ENCODE measurements at regions not wholly inside any gene's neighbourhood (a gene's known extent, or its start where the extent isn't known, plus 50 kb on each side); places are given as distances from the start of the nearest gene placed in this dataset.

DNA sequence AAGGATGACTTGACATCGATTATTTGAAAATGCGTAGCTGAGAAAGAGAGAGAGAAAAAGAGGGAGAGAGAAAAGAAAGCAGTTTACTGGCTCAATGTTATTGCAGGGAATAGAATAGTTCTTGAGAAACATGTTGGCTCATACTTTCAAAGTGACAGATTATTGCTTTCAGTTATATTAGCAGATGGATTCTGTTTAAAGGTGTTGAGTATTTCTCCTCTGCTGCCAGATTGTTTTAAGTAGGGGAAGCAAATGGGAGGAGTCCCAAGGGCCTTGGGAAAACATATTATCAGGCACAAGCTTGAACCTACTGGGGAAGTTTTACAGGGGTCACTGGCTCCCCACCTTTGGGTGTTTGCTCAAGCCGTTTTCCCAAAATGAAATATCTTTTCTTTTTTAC lies 203.8 kb upstream of the SRRM4 start:
- ChIA-PET POLR2A (no interaction called here), CTCF (no interaction called here)
- TF ChIP-seq, protein P1, sequence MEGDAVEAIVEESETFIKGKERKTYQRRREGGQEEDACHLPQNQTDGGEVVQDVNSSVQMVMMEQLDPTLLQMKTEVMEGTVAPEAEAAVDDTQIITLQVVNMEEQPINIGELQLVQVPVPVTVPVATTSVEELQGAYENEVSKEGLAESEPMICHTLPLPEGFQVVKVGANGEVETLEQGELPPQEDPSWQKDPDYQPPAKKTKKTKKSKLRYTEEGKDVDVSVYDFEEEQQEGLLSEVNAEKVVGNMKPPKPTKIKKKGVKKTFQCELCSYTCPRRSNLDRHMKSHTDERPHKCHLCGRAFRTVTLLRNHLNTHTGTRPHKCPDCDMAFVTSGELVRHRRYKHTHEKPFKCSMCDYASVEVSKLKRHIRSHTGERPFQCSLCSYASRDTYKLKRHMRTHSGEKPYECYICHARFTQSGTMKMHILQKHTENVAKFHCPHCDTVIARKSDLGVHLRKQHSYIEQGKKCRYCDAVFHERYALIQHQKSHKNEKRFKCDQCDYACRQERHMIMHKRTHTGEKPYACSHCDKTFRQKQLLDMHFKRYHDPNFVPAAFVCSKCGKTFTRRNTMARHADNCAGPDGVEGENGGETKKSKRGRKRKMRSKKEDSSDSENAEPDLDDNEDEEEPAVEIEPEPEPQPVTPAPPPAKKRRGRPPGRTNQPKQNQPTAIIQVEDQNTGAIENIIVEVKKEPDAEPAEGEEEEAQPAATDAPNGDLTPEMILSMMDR (IDR thresholded peaks at IDR 0.05; ENCODE audit: low read depth, low read length) = no peak
- DNase-seq (ENCODE audit: low read depth, low spot score) = no peak
- Histone ChIP-seq H3K4me3 (ENCODE audit: low read depth, low read length) (no peak overlapping the region), H3K27ac (ENCODE audit: low read depth, low read length) (no peak overlapping the region), H3K9me3 (ENCODE audit: control insufficient read depth, insufficient read depth, low read length) (peaks cover 42% of the 10 kb centered on the region), H3K27me3 (ENCODE audit: control insufficient read depth, insufficient read depth, low read length) (no peaks in the 10 kb centered on the region)

DNA sequence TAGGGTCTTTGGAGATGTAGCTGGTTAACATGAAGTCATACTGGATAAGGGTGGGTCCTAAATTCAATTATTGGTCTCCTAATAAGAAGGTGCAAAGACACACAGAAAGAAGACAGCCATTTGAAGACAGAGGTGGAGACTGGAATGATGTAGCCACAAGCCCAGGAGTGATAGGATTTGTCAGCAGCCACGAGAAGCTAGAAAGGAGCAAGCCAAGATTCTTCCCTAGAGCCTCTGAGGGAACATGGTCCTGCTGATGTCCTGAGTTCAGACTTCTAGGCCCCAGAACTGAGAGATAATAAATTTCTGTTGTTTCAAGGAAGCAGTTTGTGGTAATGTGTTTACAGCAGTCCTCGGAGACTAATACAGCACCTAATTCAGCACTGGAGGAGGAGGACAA lies 203.3 kb upstream of the SRRM4 start:
- POLR2A ChIA-PET = no interaction called here
- no peak overlapping the region for H3K4me3 ChIP-seq (ENCODE audit: low read depth, low read length)

DNA sequence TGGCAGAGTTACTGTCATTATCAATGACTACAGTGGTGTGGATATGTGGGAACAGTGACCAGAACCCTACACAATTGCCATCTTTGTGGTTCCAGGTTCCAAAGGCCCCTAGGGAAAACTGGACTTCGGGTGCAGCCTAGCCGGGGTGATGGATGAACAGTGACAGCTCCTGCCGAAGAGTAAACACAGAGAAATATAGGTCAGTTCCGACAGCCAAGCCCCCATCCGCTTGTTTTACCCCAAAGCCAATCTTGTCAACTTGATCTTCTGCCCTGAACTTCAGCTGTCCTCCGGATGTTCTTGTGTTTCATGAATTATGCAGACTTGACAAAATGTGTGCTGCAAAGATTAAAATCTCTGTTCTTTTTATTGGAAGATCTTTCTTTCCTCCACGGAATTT lies 200.4 kb upstream of the SRRM4 start:
- peaks cover 25% of the 10 kb centered on the region for H3K9me3 ChIP-seq (ENCODE audit: control insufficient read depth, insufficient read depth, low read length)
- H3K27me3 ChIP-seq (ENCODE audit: control insufficient read depth, insufficient read depth, low read length) = no peaks in the 10 kb centered on the region
- POLR2A ChIA-PET = no interaction called here
- TF ChIP-seq, protein P1 (IDR thresholded peaks at IDR 0.05; ENCODE audit: low read depth, low read length) = no peak
- CTCF ChIA-PET = no interaction called here
- no peak overlapping the region for H3K4me3 ChIP-seq (ENCODE audit: low read depth, low read length)
- no peak overlapping the region for H3K27ac ChIP-seq (ENCODE audit: low read depth, low read length)
- no peak for DNase-seq (ENCODE audit: low read depth, low spot score)

More for the DNA sequence above, 203.3 kb upstream of the SRRM4 start:
- CTCF ChIA-PET = no interaction called here
- Histone ChIP-seq H3K9me3 (ENCODE audit: control insufficient read depth, insufficient read depth, low read length) (peaks cover 38% of the 10 kb centered on the region), H3K27ac (ENCODE audit: low read depth, low read length) (no peak overlapping the region), H3K27me3 (ENCODE audit: control insufficient read depth, insufficient read depth, low read length) (no peaks in the 10 kb centered on the region)
- TF ChIP-seq, protein P1 (IDR thresholded peaks at IDR 0.05; ENCODE audit: low read depth, low read length) = no peak
- no peak for DNase-seq (ENCODE audit: low read depth, low spot score)

DNA sequence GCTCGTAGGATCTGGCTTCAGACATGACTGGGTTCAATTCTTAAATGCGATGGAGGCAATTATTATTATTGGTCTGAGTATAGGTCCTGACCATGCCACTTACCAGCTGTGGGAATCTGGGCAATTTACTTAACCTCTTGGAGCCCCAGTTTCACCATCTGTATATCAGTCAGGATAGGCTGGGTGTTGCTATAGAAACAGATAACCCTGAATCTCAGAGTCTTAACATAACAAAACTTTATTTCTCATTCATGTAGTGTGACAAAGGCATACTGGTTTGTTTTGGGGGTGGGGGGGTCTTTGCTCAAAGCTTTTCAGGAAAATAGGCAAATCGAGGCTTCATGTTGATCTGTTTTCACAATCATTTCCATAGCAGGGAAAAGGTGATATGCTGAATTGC lies 199.6 kb upstream of the SRRM4 start:
- H3K27me3 ChIP-seq (ENCODE audit: control insufficient read depth, insufficient read depth, low read length) = no peaks in the 10 kb centered on the region
- DNase-seq (ENCODE audit: low read depth, low spot score) = no peak
- peaks cover 25% of the 10 kb centered on the region for H3K9me3 ChIP-seq (ENCODE audit: control insufficient read depth, insufficient read depth, low read length)
- no peak overlapping the region for H3K27ac ChIP-seq (ENCODE audit: low read depth, low read length)
- TF ChIP-seq, protein P1 (IDR thresholded peaks at IDR 0.05; ENCODE audit: low read depth, low read length) = no peak
- ChIA-PET POLR2A (no interaction called here), CTCF (no interaction called here)
- H3K4me3 ChIP-seq (ENCODE audit: low read depth, low read length) = no peak overlapping the region

DNA sequence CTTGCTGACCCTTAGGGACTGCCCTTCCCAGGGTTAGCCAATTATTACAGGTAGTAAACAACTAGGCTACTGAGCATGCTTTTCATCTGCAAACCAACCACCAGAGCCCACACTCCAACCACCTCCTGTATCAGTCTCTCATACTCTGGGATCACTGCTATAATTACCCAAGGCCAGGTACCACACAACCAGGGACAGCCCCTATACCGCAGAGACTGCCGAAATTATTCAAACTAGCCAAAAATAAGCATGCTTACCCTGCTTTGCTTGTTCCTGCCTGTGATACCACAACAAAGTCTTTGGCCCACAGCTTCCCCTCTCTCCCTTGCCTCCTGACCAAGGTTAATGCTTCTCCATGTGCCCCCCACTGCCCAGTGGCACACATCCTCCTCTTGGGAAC lies 197.6 kb upstream of the SRRM4 start:
- CTCF ChIA-PET = no interaction called here
- no peak for DNase-seq (ENCODE audit: low read depth, low spot score)
- POLR2A ChIA-PET = no interaction called here

More for the DNA sequence above, 197.6 kb upstream of the SRRM4 start:
- H3K9me3 ChIP-seq (ENCODE audit: control insufficient read depth, insufficient read depth, low read length) = peaks cover 20% of the 10 kb centered on the region
- H3K4me3 ChIP-seq (ENCODE audit: low read depth, low read length) = no peak overlapping the region
- TF ChIP-seq, protein P1 (IDR thresholded peaks at IDR 0.05; ENCODE audit: low read depth, low read length) = no peak
- no peaks in the 10 kb centered on the region for H3K27me3 ChIP-seq (ENCODE audit: control insufficient read depth, insufficient read depth, low read length)
- H3K27ac ChIP-seq (ENCODE audit: low read depth, low read length) = no peak overlapping the region
